Loucy (cell line): ENCODE measurements at regions not wholly inside any gene's neighbourhood (a gene's known extent, or its start where the extent isn't known, plus 50 kb on each side); places are given as distances from the start of the nearest gene placed in this dataset.

Source experiments
- CTCF ChIP-seq: fragments of 200-600 bp; sonication (generic); conservative IDR thresholded peaks from 2 replicates; pipeline ENCODE4 v1.5.1; 2014; ENCODE audit warnings: mild to moderate bottlenecking, antibody characterized with exemption, low read length
- EZH2phosphoT487 ChIP-seq: fragments of 200-600 bp; IDR thresholded peaks from 2 replicates; pipeline ENCODE4 v1.6.1; 2018; ENCODE audit warnings: antibody characterized with exemption, mild to moderate bottlenecking, moderate library complexity, borderline replicate concordance

GRCh38 chr16:6603780-6604325 is 728.8 kb upstream of the RBFOX1 start:
- no peak for TF ChIP-seq CTCF
- TF ChIP-seq EZH2phosphoT487 = no peak
